Thoracic aorta (tissue), 2 donors: ENCODE measurements at regions not wholly inside any gene's neighbourhood (a gene's known extent, or its start where the extent isn't known, plus 50 kb on each side); places are given as distances from the start of the nearest gene placed in this dataset.

Experiments used
- ATAC-seq: fragments of 150-250 bp; one replicate; pipeline ENCODE4 v1.8.0; 2017; ENCODE audit warnings: low read depth; ENCODE audit not compliant: insufficient number of reproducible peaks, low FRiP score
- DNase-seq: peaks from one replicate; pipeline ENCODE4 v3.0.0-alpha.2; 2020; ENCODE audit warnings: low spot score
- H3K27ac ChIP-seq, 2 donors: fragments of 200-600 bp; sonication (generic); 1 replicate in 1 of 2; 2 replicates in 1 of 2; pipeline ENCODE4 v1.5.1; 2016; ENCODE audit warnings: mild to moderate bottlenecking in 2 of 2, moderate library complexity in 2 of 2
- H3K27me3 ChIP-seq: fragments of 200-600 bp; sonication (generic); replicated peaks from 2 replicates; pipeline ENCODE4 v1.6.0; 2016; ENCODE audit warnings: mild to moderate bottlenecking; ENCODE audit not compliant: insufficient read depth
- H3K36me3 ChIP-seq: fragments of 200-600 bp; sonication (generic); one replicate; pipeline ENCODE4 v1.5.1; 2016
- H3K4me1 ChIP-seq, 2 donors: fragments of 200-600 bp; sonication (generic); 1 replicate in 1 of 2; 2 replicates in 1 of 2; pipeline versions ENCODE4 v1.5.1 to v1.6.0; 2016; ENCODE audit warnings: low read depth in 2 of 2, mild to moderate bottlenecking in 1 of 2; ENCODE audit not compliant: control insufficient read depth in 1 of 2
- H3K4me3 ChIP-seq: fragments of 200-600 bp; sonication (generic); 2 replicates; pipeline ENCODE4 v1.5.1; 2016; ENCODE audit warnings: mild to moderate bottlenecking
- H3K9me3 ChIP-seq: fragments of 200-600 bp; sonication (generic); 2 replicates; pipeline ENCODE4 v1.5.1; 2016
- CTCF ChIP-seq: fragments of 200-600 bp; sonication (generic); IDR thresholded peaks from one replicate; pipeline ENCODE4 v1.5.1; 2019; ENCODE audit warnings: antibody characterized with exemption

- TF ChIP-seq CTCF = no peak
- H3K36me3 ChIP-seq = no peaks in the 10 kb centered on the region
- DNase-seq = no peak
- no peak overlapping the region for H3K4me3 ChIP-seq
- H3K27ac ChIP-seq = no peak overlapping the region
- H3K9me3 ChIP-seq = no peaks in the 10 kb centered on the region
- no peaks in the 10 kb centered on the region for H3K4me1 ChIP-seq
- no peaks in the 10 kb centered on the region for H3K27me3 ChIP-seq
- no peak for ATAC-seq
These were observed 368.7 kb downstream of the HAO1 start for GRCh38 chr20:7571521-7572055.

GRCh38 chr20:7579888-7580287 is 360.4 kb downstream of the HAO1 start:
- H3K4me3 ChIP-seq = no peak overlapping the region
- no peak overlapping the region for H3K27ac ChIP-seq
- H3K36me3 ChIP-seq = no peaks in the 10 kb centered on the region
- no peak for ATAC-seq
- no peak for DNase-seq
- H3K4me1 ChIP-seq = no peaks in the 10 kb centered on the region
- no peaks in the 10 kb centered on the region for H3K9me3 ChIP-seq
- no peaks in the 10 kb centered on the region for H3K27me3 ChIP-seq
- TF ChIP-seq CTCF = no peak

- no peak overlapping the region for H3K4me3 ChIP-seq
- H3K36me3 ChIP-seq = no peaks in the 10 kb centered on the region
- H3K27me3 ChIP-seq = no peaks in the 10 kb centered on the region
- TF ChIP-seq CTCF = no peak
- DNase-seq (no peak), ATAC-seq (no peak)
- H3K4me1 ChIP-seq = no peaks in the 10 kb centered on the region
- H3K9me3 ChIP-seq = no peaks in the 10 kb centered on the region
- no peak overlapping the region for H3K27ac ChIP-seq
These were observed 355.1 kb downstream of the HAO1 start for GRCh38 chr20:7585126-7585679.

- Histone ChIP-seq H3K4me1 (no peaks in the 10 kb centered on the region), H3K4me3 (no peak overlapping the region), H3K9me3 (no peaks in the 10 kb centered on the region), H3K27me3 (no peaks in the 10 kb centered on the region), H3K36me3 (no peaks in the 10 kb centered on the region), H3K27ac (no peak overlapping the region)
- TF ChIP-seq CTCF = no peak
- ATAC-seq = no peak
- no peak for DNase-seq
These were observed 353.8 kb downstream of the HAO1 start for GRCh38 chr20:7586481-7586880.

GRCh38 chr20:7589164-7589563 is 351.1 kb downstream of the HAO1 start:
- ATAC-seq = no peak
- H3K27me3 ChIP-seq = no peaks in the 10 kb centered on the region
- TF ChIP-seq CTCF = no peak
- no peak overlapping the region for H3K27ac ChIP-seq
- no peak for DNase-seq
- no peak overlapping the region for H3K4me3 ChIP-seq
- no peaks in the 10 kb centered on the region for H3K9me3 ChIP-seq
- no peaks in the 10 kb centered on the region for H3K36me3 ChIP-seq
- no peaks in the 10 kb centered on the region for H3K4me1 ChIP-seq
